B cell (primary cell): ENCODE measurements at regions not wholly inside any gene's neighbourhood (a gene's known extent, or its start where the extent isn't known, plus 50 kb on each side); places are given as distances from the start of the nearest gene placed in this dataset.
"Not testable (repeated sequence)": the region's sequence is repeated elsewhere in the genome, so short reads cannot be mapped to it uniquely, and the experiment has no call there.

Source experiments
- CTCF ChIP-seq: fragments of 200-600 bp; IDR thresholded peaks from one replicate; pipeline ENCODE4 v1.8.0; 2022; ENCODE audit warnings: antibody characterized with exemption, mild to moderate bottlenecking
- EZH2 ChIP-seq: IDR thresholded peaks from 2 replicates; pipeline ENCODE4 v1.6.1; 2012; ENCODE audit warnings: borderline replicate concordance, low read depth, mild to moderate bottlenecking, moderate library complexity, low read length; ENCODE audit not compliant: insufficient read depth, poor library complexity, severe bottlenecking

- not testable (repeated sequence) for TF ChIP-seq CTCF, EZH2
Observed at GRCh38 chr15:85204481-85204880, 175.9 kb upstream of the AKAP13 start.
